Gastroesophageal sphincter (tissue), 4 donors: ENCODE measurements at regions not wholly inside any gene's neighbourhood (a gene's known extent, or its start where the extent isn't known, plus 50 kb on each side); places are given as distances from the start of the nearest gene placed in this dataset.

ENCODE experiments used
- ATAC-seq: fragments of 150-250 bp; one replicate; pipeline ENCODE4 v1.9.1; 2016; ENCODE audit warnings: mild to moderate bottlenecking, moderate library complexity
- H3K27ac ChIP-seq, 4 donors: fragments of 200-600 bp; sonication (generic) in 3 of 4; 1 replicate in 3 of 4; 2 replicates in 1 of 4; pipeline ENCODE4 v1.5.1; 2016 to 2019
- H3K27me3 ChIP-seq: fragments of 200-600 bp; sonication (generic); one replicate; pipeline ENCODE4 v1.5.1; 2019
- H3K36me3 ChIP-seq, 2 donors: fragments of 200-600 bp; sonication (generic); one replicate each; pipeline ENCODE4 v1.5.1; 2019; ENCODE audit warnings: control low read depth in 1 of 2
- H3K4me1 ChIP-seq, 3 donors: fragments of 200-600 bp; sonication (generic); 1 replicate in 2 of 3; 2 replicates in 1 of 3; pipeline ENCODE4 v1.5.1; 2016 to 2019; ENCODE audit warnings: control low read depth in 2 of 3
- H3K4me3 ChIP-seq, 2 donors: fragments of 200-600 bp; sonication (generic); one replicate each; pipeline ENCODE4 v1.5.1; 2019; ENCODE audit warnings: mild to moderate bottlenecking in 1 of 2, moderate library complexity in 1 of 2
- H3K9me3 ChIP-seq, 3 donors: fragments of 200-600 bp; sonication (generic); one replicate each; pipeline ENCODE4 v1.5.1; 2017 to 2019; ENCODE audit warnings: control low read depth in 2 of 3
- EP300 ChIP-seq: sonication (generic); formaldehyde crosslinking; IDR thresholded peaks from one replicate; pipeline ENCODE4 v1.6.1; 2017; ENCODE audit warnings: antibody characterized with exemption, mild to moderate bottlenecking
- POLR2A ChIP-seq, 2 donors: fragments of 450-650 bp; IDR thresholded peaks; one replicate each; pipeline ENCODE4 v1.6.1; 2017; ENCODE audit warnings: antibody characterized with exemption in 2 of 2, mild to moderate bottlenecking in 2 of 2, moderate library complexity in 1 of 2
- POLR2AphosphoS5 ChIP-seq: sonication (generic); formaldehyde crosslinking; IDR thresholded peaks from one replicate; pipeline ENCODE4 v1.6.1; 2017; ENCODE audit warnings: antibody characterized with exemption
- WGBS, 2 donors: methylation state at CpG; one replicate each; pipeline ENCODE4 v1.1.5; 2018; ENCODE audit warnings: low coverage in 1 of 2; 5-methylcytosine and 5-hydroxymethylcytosine counted together
- TF ChIP-seq, protein P1 (sequence below), 4 experiments: fragments of 200-600 bp in 2 of 4; fragments of 450-650 bp in 2 of 4; sonication (generic) in 1 of 4; IDR thresholded peaks; one replicate each; pipeline ENCODE4 v1.5.1; 2017 to 2019; ENCODE audit warnings: antibody characterized with exemption in 4 of 4, mild to moderate bottlenecking in 2 of 4, moderate library complexity in 2 of 4

DNA sequence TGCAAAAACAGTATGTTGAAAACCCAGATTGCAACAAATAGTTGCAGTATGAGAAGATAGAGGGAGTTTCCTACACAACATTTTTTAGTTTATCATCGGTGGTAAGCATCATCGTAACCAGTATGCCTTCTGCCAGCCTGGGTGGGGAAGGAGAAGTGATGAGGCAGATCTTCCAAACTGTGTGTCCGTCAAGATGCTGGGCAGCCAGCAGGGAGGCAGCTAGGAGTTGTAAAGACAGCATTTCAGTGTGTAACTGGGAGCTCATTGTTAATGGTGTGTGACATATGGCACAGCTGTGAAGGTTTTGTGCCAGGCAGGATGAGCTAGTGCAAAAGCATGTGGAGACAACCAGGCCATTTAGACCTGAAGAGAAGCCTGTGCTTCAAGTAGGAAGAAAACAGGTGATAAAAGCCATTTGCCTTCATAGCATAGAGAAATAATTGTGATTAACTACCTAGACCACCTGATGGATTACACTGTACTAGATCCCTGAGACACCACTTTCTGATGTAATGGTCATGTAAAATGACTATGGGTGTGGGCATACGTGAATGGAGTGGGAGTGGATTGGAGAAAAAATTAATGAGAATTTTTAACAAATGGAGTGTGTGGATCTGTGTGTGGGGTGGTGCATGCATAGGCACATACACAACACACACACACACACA is 347.0 kb upstream of the ADAMTSL1 start:
- TF ChIP-seq, protein P1, sequence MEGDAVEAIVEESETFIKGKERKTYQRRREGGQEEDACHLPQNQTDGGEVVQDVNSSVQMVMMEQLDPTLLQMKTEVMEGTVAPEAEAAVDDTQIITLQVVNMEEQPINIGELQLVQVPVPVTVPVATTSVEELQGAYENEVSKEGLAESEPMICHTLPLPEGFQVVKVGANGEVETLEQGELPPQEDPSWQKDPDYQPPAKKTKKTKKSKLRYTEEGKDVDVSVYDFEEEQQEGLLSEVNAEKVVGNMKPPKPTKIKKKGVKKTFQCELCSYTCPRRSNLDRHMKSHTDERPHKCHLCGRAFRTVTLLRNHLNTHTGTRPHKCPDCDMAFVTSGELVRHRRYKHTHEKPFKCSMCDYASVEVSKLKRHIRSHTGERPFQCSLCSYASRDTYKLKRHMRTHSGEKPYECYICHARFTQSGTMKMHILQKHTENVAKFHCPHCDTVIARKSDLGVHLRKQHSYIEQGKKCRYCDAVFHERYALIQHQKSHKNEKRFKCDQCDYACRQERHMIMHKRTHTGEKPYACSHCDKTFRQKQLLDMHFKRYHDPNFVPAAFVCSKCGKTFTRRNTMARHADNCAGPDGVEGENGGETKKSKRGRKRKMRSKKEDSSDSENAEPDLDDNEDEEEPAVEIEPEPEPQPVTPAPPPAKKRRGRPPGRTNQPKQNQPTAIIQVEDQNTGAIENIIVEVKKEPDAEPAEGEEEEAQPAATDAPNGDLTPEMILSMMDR (IDR thresholded peaks at IDR 0.05): no peak
- no peak for TF ChIP-seq POLR2AphosphoS5
- TF ChIP-seq POLR2A (IDR thresholded peaks at IDR 0.05): no peak
- ATAC-seq: no peak
- H3K27ac ChIP-seq: peak overlapping the region; percentile 5 to 77 (median 68)
- no peaks in the 10 kb centered on the region for H3K9me3 ChIP-seq
- 20 to 54% methylated on average over 3 to 4 of the region's 4 CpGs for WGBS, 2 donors
- no peaks in the 10 kb centered on the region for H3K36me3 ChIP-seq
- no peaks in the 10 kb centered on the region for H3K27me3 ChIP-seq
- H3K4me1 ChIP-seq: peaks cover 10 to 58% (median 21%) of the 10 kb centered on the region in 3 donors
- H3K4me3 ChIP-seq: no peak overlapping the region

DNA sequence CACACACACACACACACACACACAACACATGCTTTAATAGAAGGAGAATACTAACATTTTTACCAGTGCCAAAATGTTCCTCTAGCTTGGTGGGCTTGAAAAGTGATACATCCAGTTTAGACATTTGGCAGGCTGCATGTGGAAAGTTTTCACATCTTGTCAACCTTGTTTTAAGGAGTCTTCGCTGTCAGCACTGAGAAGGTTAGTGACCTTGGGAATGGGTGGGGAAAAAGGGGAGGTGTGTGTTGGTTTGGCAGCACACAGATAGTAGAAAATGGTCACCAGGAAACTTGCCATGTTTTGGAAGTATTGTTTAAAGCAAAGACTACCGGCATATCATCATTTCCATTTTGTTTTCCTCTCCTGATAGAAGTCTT is 346.5 kb upstream of the ADAMTSL1 start:
- H3K36me3 ChIP-seq: no peaks in the 10 kb centered on the region
- peak overlapping the region; percentile 5 to 77 (median 68) for H3K27ac ChIP-seq
- H3K4me3 ChIP-seq: no peak overlapping the region
- ATAC-seq: no peak
- H3K4me1 ChIP-seq: peaks cover 10 to 58% (median 21%) of the 10 kb centered on the region in 3 donors
- no peak for TF ChIP-seq EP300
- TF ChIP-seq, protein P1 (IDR thresholded peaks at IDR 0.05): no peak
- TF ChIP-seq POLR2A (IDR thresholded peaks at IDR 0.05): no peak
- TF ChIP-seq POLR2AphosphoS5: no peak
- H3K27me3 ChIP-seq: no peaks in the 10 kb centered on the region
- WGBS, 2 donors: 15 to 29% methylated on average over 2 of the region's 2 CpGs
- H3K9me3 ChIP-seq: no peaks in the 10 kb centered on the region

DNA sequence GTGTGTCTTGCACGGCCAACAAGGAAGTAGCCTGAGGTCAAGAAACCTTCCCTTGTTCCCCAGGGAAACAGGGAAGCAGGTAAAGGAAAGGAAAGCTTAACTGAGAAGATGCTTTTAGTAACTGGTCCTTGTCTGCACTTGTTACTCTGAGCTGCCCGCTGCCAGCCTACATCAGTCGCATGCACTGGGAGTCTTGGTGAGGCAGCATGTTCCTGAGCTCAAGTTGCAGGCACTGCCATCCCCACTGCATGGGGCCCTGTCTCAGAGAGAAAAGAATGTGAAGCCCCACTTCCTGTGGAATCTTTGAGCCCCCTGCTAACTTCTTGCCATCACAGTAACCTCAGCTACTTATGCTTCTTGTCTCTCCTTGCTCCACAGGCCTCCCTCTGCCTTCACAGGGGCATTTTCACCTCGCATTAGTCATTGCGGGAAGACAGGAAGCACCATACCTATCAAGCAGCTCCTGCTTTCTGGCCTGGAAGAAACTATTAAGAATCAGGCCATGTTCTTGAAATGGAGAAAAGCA is 344.1 kb upstream of the ADAMTSL1 start:
- WGBS, 2 donors: 61 to 86% methylated on average over 4 to 5 of the region's 5 CpGs
- Histone ChIP-seq H3K36me3 (no peaks in the 10 kb centered on the region), H3K4me1 (peaks cover 10 to 80% (median 28%) of the 10 kb centered on the region in 3 donors), H3K27ac (peak overlapping the region; percentile 36 to 77 (median 65)), H3K4me3 (no peak overlapping the region), H3K27me3 (no peaks in the 10 kb centered on the region), H3K9me3 (no peaks in the 10 kb centered on the region)
- no peak for TF ChIP-seq POLR2AphosphoS5
- ATAC-seq: no peak

DNA sequence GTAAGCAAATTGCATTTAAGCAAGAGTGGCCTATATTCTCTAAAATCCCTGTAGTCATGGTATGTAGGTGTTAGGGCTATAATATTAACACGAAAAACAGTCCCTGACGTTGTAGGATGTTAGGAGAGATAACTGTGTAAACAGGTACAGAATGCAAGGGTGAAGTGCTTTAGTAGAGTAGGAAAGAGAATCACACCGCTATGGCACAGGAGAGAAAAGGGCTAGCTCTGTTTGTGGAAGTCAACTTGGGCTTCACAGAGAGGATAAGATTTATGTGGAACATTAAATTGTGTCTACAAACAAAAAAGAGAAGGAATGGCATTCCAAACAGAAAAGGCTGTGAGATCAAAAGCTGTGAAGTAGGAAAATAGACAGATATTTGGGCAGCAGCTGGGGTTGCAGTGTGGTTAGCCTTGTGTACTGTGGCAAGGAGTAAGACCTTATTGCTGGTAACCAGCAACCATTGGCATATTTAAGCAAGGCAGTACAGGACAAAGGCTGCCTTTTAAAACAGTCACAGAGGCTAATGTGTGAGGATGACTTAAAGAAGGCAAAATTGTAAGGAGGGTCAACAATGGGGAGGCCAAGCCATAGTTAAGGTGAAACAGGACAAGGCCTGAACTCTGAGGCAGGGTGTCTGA is 337.5 kb upstream of the ADAMTSL1 start:
- H3K27ac ChIP-seq: peak overlapping the region in 3 of 4 donors; percentile 5 to 49 (median 35)
- no peak for ATAC-seq
- peaks cover 0 to 64% (median 15%) of the 10 kb centered on the region in 3 donors for H3K4me1 ChIP-seq
- TF ChIP-seq POLR2A (IDR thresholded peaks at IDR 0.05) (no peak), EP300 (no peak), POLR2AphosphoS5 (no peak)
- TF ChIP-seq, protein P1 (IDR thresholded peaks at IDR 0.05): no peak
- no peak overlapping the region for H3K4me3 ChIP-seq
- WGBS, 2 donors: 53 to 60% methylated on average over 3 of the region's 3 CpGs
- no peaks in the 10 kb centered on the region for H3K9me3 ChIP-seq
- H3K36me3 ChIP-seq: no peaks in the 10 kb centered on the region
- no peaks in the 10 kb centered on the region for H3K27me3 ChIP-seq

DNA sequence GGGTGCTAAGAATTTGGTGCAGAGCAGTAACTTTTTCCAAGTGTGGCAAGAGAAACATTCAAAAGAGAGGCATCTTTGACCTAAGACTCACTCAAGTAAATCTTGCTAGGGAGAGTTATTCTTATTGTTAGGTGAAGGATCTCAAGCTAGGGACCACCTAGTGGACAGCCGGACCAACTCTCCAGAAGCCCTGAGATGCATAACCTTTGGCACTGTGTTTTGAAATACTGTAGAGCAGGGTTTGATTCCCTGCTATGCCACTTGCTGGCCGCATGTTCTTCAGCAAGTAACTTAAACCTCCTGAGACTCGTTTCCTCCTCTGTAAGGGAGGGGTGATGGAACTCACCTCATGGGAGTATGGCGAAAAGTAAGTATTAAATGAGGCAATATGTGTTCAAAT is 336.1 kb upstream of the ADAMTSL1 start:
- peaks cover 0 to 74% (median 15%) of the 10 kb centered on the region in 3 donors for H3K4me1 ChIP-seq
- H3K4me3 ChIP-seq: no peak overlapping the region
- TF ChIP-seq, protein P1 (IDR thresholded peaks at IDR 0.05): no peak
- no peak for TF ChIP-seq POLR2A (IDR thresholded peaks at IDR 0.05)
- H3K9me3 ChIP-seq: no peaks in the 10 kb centered on the region
- H3K27me3 ChIP-seq: no peaks in the 10 kb centered on the region
- no peak for ATAC-seq
- WGBS, 2 donors: 67 to 75% methylated on average over 3 to 4 of the region's 4 CpGs
- H3K36me3 ChIP-seq: no peaks in the 10 kb centered on the region
- H3K27ac ChIP-seq: no peak overlapping the region
